H9 (cell line): ENCODE measurements at regions not wholly inside any gene's neighbourhood (a gene's known extent, or its start where the extent isn't known, plus 50 kb on each side); places are given as distances from the start of the nearest gene placed in this dataset.

Experiments
- DNase-seq: peaks from one replicate; pipeline ENCODE4 v3.0.0-alpha.2; 2017
- H2AFZ ChIP-seq: one replicate; pipeline ENCODE4 v1.6.1; 2013; ENCODE audit warnings: mild to moderate bottlenecking, low read length, control low read depth, moderate library complexity
- H2AK5ac ChIP-seq: 2 replicates; pipeline ENCODE4 v1.6.1; 2013; ENCODE audit warnings: low read length, control low read depth, mixed read lengths; ENCODE audit not compliant: insufficient read length
- H2BK120ac ChIP-seq: one replicate; pipeline ENCODE4 v1.6.1; 2013; ENCODE audit warnings: low read depth, mild to moderate bottlenecking, low read length, control low read depth, inconsistent platforms; ENCODE audit not compliant: poor library complexity, severe bottlenecking
- H2BK12ac ChIP-seq: 2 replicates; pipeline ENCODE4 v1.6.1; 2013; ENCODE audit warnings: low read length, control low read depth, mixed read lengths, low read depth; ENCODE audit not compliant: insufficient read length
- H2BK15ac ChIP-seq: 2 replicates; pipeline ENCODE4 v1.6.1; 2013; ENCODE audit warnings: low read depth, low read length, control low read depth
- H2BK20ac ChIP-seq: one replicate; pipeline ENCODE4 v1.6.1; 2013; ENCODE audit warnings: low read depth, mild to moderate bottlenecking, low read length, control low read depth, inconsistent platforms; ENCODE audit not compliant: poor library complexity, severe bottlenecking
- H2BK5ac ChIP-seq: 2 replicates; pipeline ENCODE4 v1.6.1; 2013; ENCODE audit warnings: low read length, control low read depth, mixed read lengths; ENCODE audit not compliant: insufficient read length
- H3K14ac ChIP-seq: 2 replicates; pipeline ENCODE4 v1.6.1; 2013; ENCODE audit warnings: low read length, control low read depth; ENCODE audit not compliant: insufficient read depth
- H3K18ac ChIP-seq: 2 replicates; pipeline ENCODE4 v1.6.1; 2013; ENCODE audit warnings: low read depth, mild to moderate bottlenecking, mixed read lengths, low read length, control low read depth; ENCODE audit not compliant: insufficient read length
- H3K23ac ChIP-seq: 2 replicates; pipeline ENCODE4 v1.6.1; 2013; ENCODE audit warnings: low read length, control low read depth, mixed read lengths, low read depth; ENCODE audit not compliant: insufficient read length
- H3K23me2 ChIP-seq: 2 replicates; pipeline ENCODE4 v1.6.1; 2013; ENCODE audit warnings: low read depth, mild to moderate bottlenecking, mixed read lengths, low read length, control low read depth; ENCODE audit not compliant: insufficient read length, poor library complexity, severe bottlenecking
- H3K27ac ChIP-seq: 2 replicates; pipeline ENCODE4 v1.5.1; 2013; ENCODE audit warnings: low read length, control low read depth, mixed read lengths, low read depth; ENCODE audit not compliant: insufficient read length
- H3K27me3 ChIP-seq: 2 replicates; pipeline ENCODE4 v1.6.1; 2013; ENCODE audit warnings: low read length, control low read depth, inconsistent platforms; ENCODE audit not compliant: insufficient read depth
- H3K4ac ChIP-seq: 2 replicates; pipeline ENCODE4 v1.6.1; 2013; ENCODE audit warnings: low read depth, mild to moderate bottlenecking, control low read depth, inconsistent platforms, low read length, moderate library complexity
- H3K4me1 ChIP-seq: 2 replicates; pipeline ENCODE4 v1.6.1; 2013; ENCODE audit warnings: low read length, control low read depth, inconsistent platforms; ENCODE audit not compliant: insufficient read depth
- H3K4me2 ChIP-seq: 2 replicates; pipeline ENCODE4 v1.6.1; 2013; ENCODE audit warnings: low read length, control low read depth, mixed read lengths; ENCODE audit not compliant: insufficient read length, insufficient read depth
- H3K56ac ChIP-seq: 2 replicates; pipeline ENCODE4 v1.6.1; 2013; ENCODE audit warnings: low read depth, mild to moderate bottlenecking, mixed read lengths, low read length, control low read depth; ENCODE audit not compliant: insufficient read length
- H3K79me1 ChIP-seq: 2 replicates; pipeline ENCODE4 v1.6.1; 2013; ENCODE audit warnings: low read depth, mild to moderate bottlenecking, moderate library complexity, low read length, control low read depth, inconsistent platforms; ENCODE audit not compliant: insufficient read depth, poor library complexity, severe bottlenecking
- H3K79me2 ChIP-seq: 2 replicates; pipeline ENCODE4 v1.6.1; 2013; ENCODE audit warnings: low read length, control low read depth, inconsistent platforms; ENCODE audit not compliant: insufficient read depth
- H3K9ac ChIP-seq: 2 replicates; pipeline ENCODE4 v1.6.1; 2013; ENCODE audit warnings: low read length, control low read depth, mixed read lengths; ENCODE audit not compliant: insufficient read length; ENCODE audit errors: extremely low read depth
- H3K9me3 ChIP-seq: one replicate; pipeline ENCODE4 v1.6.1; 2013; ENCODE audit warnings: low read depth, low read length, inconsistent platforms; ENCODE audit not compliant: control insufficient read depth
- H3T11ph ChIP-seq: one replicate; pipeline ENCODE4 v1.6.1; 2013; ENCODE audit warnings: mild to moderate bottlenecking, low read length, control low read depth, inconsistent platforms
- H4K20me1 ChIP-seq: one replicate; pipeline ENCODE4 v1.6.1; 2013; ENCODE audit not compliant: control insufficient read depth, insufficient read length, insufficient read depth
- H4K5ac ChIP-seq: 2 replicates; pipeline ENCODE4 v1.6.1; 2013; ENCODE audit warnings: low read depth, mild to moderate bottlenecking, mixed read lengths, low read length, control low read depth; ENCODE audit not compliant: insufficient read length
- H4K8ac ChIP-seq: replicated peaks from 2 replicates; pipeline ENCODE4 v1.6.1; 2013; ENCODE audit warnings: low read length, control low read depth, mixed read lengths, low read depth; ENCODE audit not compliant: insufficient read length
- H4K91ac ChIP-seq: 2 replicates; pipeline ENCODE4 v1.6.1; 2013; ENCODE audit warnings: low read depth, mild to moderate bottlenecking, moderate library complexity, mixed read lengths, low read length, control low read depth; ENCODE audit not compliant: insufficient read length
- H3K27ac Mint-ChIP-seq, 3 experiments: 2 replicates in 2 of 3; 3 replicates in 1 of 3; pipeline ENCODE4 v1.8.0; 2020 to 2021; ENCODE audit warnings: mixed read lengths in 3 of 3, mild to moderate bottlenecking in 1 of 3, moderate library complexity in 1 of 3
- H3K27me3 Mint-ChIP-seq: 2 replicates; pipeline ENCODE4 v1.8.0; 2021; ENCODE audit warnings: low read depth, mild to moderate bottlenecking, moderate library complexity, mixed read lengths
- H3K36me3 Mint-ChIP-seq, 3 experiments: 2 replicates in 2 of 3; 3 replicates in 1 of 3; pipeline ENCODE4 v1.8.0; 2020 to 2021; ENCODE audit warnings: low read depth in 3 of 3, mixed read lengths in 3 of 3; ENCODE audit not compliant: insufficient read depth in 1 of 3
- H3K4me1 Mint-ChIP-seq, 2 experiments: 2 replicates each; pipeline ENCODE4 v1.8.0; 2020; ENCODE audit warnings: mixed read lengths in 2 of 2
- H3K4me3 Mint-ChIP-seq, 2 experiments: 2 replicates in 1 of 2; 3 replicates in 1 of 2; pipeline ENCODE4 v1.8.0; 2020 to 2021; ENCODE audit warnings: mild to moderate bottlenecking in 2 of 2, mixed read lengths in 2 of 2, moderate library complexity in 1 of 2
- H3K9me3 Mint-ChIP-seq, 2 experiments: 2 replicates in 1 of 2; 3 replicates in 1 of 2; pipeline ENCODE4 v1.8.0; 2020; ENCODE audit warnings: mild to moderate bottlenecking in 2 of 2, mixed read lengths in 2 of 2, moderate library complexity in 1 of 2
- WGBS: extraction: QIAGEN DNeasy Blood & Tissue Kit; methylation state at CpG from one replicate; pipeline ENCODE4 v1.1.7; 2013; ENCODE audit warnings: missing lambda C conversion rate, low lambda C conversion rate, mixed read lengths; ENCODE audit not compliant: insufficient read length; ENCODE audit errors: extremely low coverage; 5-methylcytosine and 5-hydroxymethylcytosine counted together
- TF ChIP-seq, protein P1 (sequence below): fragments of 200-600 bp; sonication (generic); conservative IDR thresholded peaks from 3 replicates; pipeline ENCODE4 v1.8.0; 2021; ENCODE audit warnings: antibody characterized with exemption, mild to moderate bottlenecking

DNA sequence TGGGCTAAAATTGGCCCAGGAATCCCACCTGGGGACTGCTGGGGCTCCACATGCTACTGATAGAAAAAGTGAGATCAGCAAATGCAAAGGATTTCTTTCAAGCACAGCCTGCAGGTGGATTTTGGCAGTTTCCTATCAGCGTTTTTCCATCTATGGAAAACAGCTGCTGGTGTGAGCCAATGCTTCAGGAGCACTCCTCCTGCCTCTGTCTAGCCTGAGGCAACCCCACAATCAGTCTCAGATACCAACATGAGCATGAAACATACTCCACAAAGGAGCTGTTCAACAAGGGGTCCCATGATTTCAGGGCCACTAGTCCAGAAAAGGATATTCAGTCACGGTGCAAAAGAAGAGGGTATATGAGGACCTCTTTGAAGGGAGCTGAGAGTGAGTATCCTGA, 311.5 kb upstream of the THBS1 start:
- Histone ChIP-seq H4K20me1 (no peaks in the 10 kb centered on the region), H3K23ac (no peak overlapping the region), H2AFZ (no peak overlapping the region), H3K9ac (no peak overlapping the region), H3K4me1 (no peaks in the 10 kb centered on the region), H2BK20ac (no peak overlapping the region), H3K79me1 (no peaks in the 10 kb centered on the region), H3T11ph (no peak overlapping the region), H2AK5ac (no peak overlapping the region), H2BK5ac (no peak overlapping the region), H3K56ac (no peak overlapping the region), H3K18ac (no peak overlapping the region), H3K4ac (no peak overlapping the region), H3K23me2 (no peaks in the 10 kb centered on the region), H4K91ac (no peak overlapping the region), H4K5ac (no peak overlapping the region), H2BK120ac (no peak overlapping the region), H3K27ac (no peak overlapping the region), H2BK15ac (no peak overlapping the region), H3K79me2 (no peaks in the 10 kb centered on the region), H2BK12ac (no peak overlapping the region), H3K4me2 (no peak overlapping the region), H4K8ac (no peak overlapping the region), H3K14ac (no peak overlapping the region), H3K27me3 (no peaks in the 10 kb centered on the region), H3K9me3 (no peaks in the 10 kb centered on the region)
- TF ChIP-seq, protein P1, sequence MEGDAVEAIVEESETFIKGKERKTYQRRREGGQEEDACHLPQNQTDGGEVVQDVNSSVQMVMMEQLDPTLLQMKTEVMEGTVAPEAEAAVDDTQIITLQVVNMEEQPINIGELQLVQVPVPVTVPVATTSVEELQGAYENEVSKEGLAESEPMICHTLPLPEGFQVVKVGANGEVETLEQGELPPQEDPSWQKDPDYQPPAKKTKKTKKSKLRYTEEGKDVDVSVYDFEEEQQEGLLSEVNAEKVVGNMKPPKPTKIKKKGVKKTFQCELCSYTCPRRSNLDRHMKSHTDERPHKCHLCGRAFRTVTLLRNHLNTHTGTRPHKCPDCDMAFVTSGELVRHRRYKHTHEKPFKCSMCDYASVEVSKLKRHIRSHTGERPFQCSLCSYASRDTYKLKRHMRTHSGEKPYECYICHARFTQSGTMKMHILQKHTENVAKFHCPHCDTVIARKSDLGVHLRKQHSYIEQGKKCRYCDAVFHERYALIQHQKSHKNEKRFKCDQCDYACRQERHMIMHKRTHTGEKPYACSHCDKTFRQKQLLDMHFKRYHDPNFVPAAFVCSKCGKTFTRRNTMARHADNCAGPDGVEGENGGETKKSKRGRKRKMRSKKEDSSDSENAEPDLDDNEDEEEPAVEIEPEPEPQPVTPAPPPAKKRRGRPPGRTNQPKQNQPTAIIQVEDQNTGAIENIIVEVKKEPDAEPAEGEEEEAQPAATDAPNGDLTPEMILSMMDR = no peak
- H3K36me3 Mint-ChIP-seq = no peaks in the 10 kb centered on the region
- peaks cover 4 to 5% of the 10 kb centered on the region in 2 experiments; a peak in 3 of 4 replicates for H3K4me1 Mint-ChIP-seq
- H3K27ac Mint-ChIP-seq = no peak overlapping the region
- no peak overlapping the region for H3K4me3 Mint-ChIP-seq
- DNase-seq = no peak
- H3K9me3 Mint-ChIP-seq = no peaks in the 10 kb centered on the region
- no peaks in the 10 kb centered on the region for H3K27me3 Mint-ChIP-seq
- no CpG with 5 or more reads among the region's 2 CpGs for WGBS
